ENCODE measurements at regions not wholly inside any gene's neighbourhood (a gene's known extent, or its start where the extent isn't known, plus 50 kb on each side); places are given as distances from the start of the nearest gene placed in this dataset.

- WGBS, 2 donors = 92 to 97% methylated on average over 33 of the region's 33 CpGs
- peaks cover 0 to 1% (median 0%) of the 10 kb centered on the region in 4 donors for H3K9me3 ChIP-seq
- H3K36me3 ChIP-seq = no peaks in the 10 kb centered on the region
- no peak overlapping the region for H3K27ac ChIP-seq
- no peak overlapping the region for H3K4me3 ChIP-seq
- TF ChIP-seq EP300 (IDR thresholded peaks at IDR 0.05) (no peak), POLR2AphosphoS5 (IDR thresholded peaks at IDR 0.05) (no peak), POLR2A (IDR thresholded peaks at IDR 0.05) (no peak)
- TF ChIP-seq, protein P1, sequence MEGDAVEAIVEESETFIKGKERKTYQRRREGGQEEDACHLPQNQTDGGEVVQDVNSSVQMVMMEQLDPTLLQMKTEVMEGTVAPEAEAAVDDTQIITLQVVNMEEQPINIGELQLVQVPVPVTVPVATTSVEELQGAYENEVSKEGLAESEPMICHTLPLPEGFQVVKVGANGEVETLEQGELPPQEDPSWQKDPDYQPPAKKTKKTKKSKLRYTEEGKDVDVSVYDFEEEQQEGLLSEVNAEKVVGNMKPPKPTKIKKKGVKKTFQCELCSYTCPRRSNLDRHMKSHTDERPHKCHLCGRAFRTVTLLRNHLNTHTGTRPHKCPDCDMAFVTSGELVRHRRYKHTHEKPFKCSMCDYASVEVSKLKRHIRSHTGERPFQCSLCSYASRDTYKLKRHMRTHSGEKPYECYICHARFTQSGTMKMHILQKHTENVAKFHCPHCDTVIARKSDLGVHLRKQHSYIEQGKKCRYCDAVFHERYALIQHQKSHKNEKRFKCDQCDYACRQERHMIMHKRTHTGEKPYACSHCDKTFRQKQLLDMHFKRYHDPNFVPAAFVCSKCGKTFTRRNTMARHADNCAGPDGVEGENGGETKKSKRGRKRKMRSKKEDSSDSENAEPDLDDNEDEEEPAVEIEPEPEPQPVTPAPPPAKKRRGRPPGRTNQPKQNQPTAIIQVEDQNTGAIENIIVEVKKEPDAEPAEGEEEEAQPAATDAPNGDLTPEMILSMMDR (IDR thresholded peaks at IDR 0.05) = no peak
- no peaks in the 10 kb centered on the region for H3K27me3 ChIP-seq
- DNase-seq = no peak
- no peaks in the 10 kb centered on the region for H3K4me1 ChIP-seq
- intact Hi-C loops (cut with DNase I) = no loop called here
These were observed 52.2 kb upstream of the RCOR3 start for GRCh38 chr1:211206981-211207380.

GRCh38 chr1:211200311-211200710 lies 58.9 kb upstream of the RCOR3 start:
- Histone ChIP-seq H3K4me1 (no peaks in the 10 kb centered on the region), H3K36me3 (no peaks in the 10 kb centered on the region), H3K27ac (no peak overlapping the region), H3K4me3 (no peak overlapping the region), H3K27me3 (no peaks in the 10 kb centered on the region), H3K9me3 (no peaks in the 10 kb centered on the region)
- TF ChIP-seq, protein P1 (IDR thresholded peaks at IDR 0.05) = no peak
- TF ChIP-seq POLR2A (IDR thresholded peaks at IDR 0.05) (no peak), POLR2AphosphoS5 (IDR thresholded peaks at IDR 0.05) (no peak), EP300 (IDR thresholded peaks at IDR 0.05) (no peak)
- intact Hi-C loops (cut with DNase I) = no loop called here
- DNase-seq = no peak
- WGBS, 2 donors = 76 to 83% methylated on average over 5 of the region's 5 CpGs

DNA sequence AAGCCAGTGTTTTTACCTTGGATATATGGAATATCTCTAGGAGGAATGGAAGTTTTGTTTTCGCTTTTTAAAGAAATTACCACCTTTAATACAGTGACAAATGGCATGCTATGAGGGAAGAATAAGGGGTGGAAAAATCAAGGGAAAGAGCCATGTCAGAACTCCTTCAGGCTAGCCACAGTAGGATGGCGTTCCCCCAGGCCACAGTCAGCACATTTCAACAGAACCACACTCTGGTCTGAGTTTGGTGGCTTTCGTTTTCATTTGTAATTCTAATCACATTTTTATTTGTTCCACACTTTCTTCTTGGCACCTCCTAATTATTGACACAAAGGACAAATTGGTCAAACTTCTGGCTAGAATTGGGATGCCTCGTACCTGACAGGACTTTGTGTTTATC lies 60.3 kb upstream of the RCOR3 start:
- intact Hi-C loops (cut with DNase I) = no loop called here
- H3K27me3 ChIP-seq = no peaks in the 10 kb centered on the region
- no peaks in the 10 kb centered on the region for H3K36me3 ChIP-seq
- TF ChIP-seq POLR2A (IDR thresholded peaks at IDR 0.05) (no peak), POLR2AphosphoS5 (IDR thresholded peaks at IDR 0.05) (no peak), EP300 (IDR thresholded peaks at IDR 0.05) (no peak)
- TF ChIP-seq, protein P1 (IDR thresholded peaks at IDR 0.05) = no peak
- WGBS, 2 donors = 56 to 69% methylated on average over 4 of the region's 4 CpGs
- no peaks in the 10 kb centered on the region for H3K9me3 ChIP-seq
- no peak overlapping the region for H3K4me3 ChIP-seq
- H3K4me1 ChIP-seq = no peaks in the 10 kb centered on the region
- no peak overlapping the region for H3K27ac ChIP-seq
- no peak for DNase-seq

GRCh38 chr1:211198111-211198510 lies 61.1 kb upstream of the RCOR3 start:
- 78 to 84% methylated on average over 4 of the region's 4 CpGs for whole genome bisulfite sequencing, 2 donors
- TF ChIP-seq, protein P1 (IDR thresholded peaks at IDR 0.05) = no peak
- TF ChIP-seq POLR2AphosphoS5 (IDR thresholded peaks at IDR 0.05) (no peak), EP300 (IDR thresholded peaks at IDR 0.05) (no peak), POLR2A (IDR thresholded peaks at IDR 0.05) (no peak)
- DNase-seq = no peak
- no peak overlapping the region for H3K4me3 ChIP-seq
- no peaks in the 10 kb centered on the region for H3K4me1 ChIP-seq
- H3K9me3 ChIP-seq = no peaks in the 10 kb centered on the region
- H3K36me3 ChIP-seq = no peaks in the 10 kb centered on the region
- intact Hi-C loops (cut with DNase I) = no loop called here
- no peak overlapping the region for H3K27ac ChIP-seq
- no peaks in the 10 kb centered on the region for H3K27me3 ChIP-seq

DNA sequence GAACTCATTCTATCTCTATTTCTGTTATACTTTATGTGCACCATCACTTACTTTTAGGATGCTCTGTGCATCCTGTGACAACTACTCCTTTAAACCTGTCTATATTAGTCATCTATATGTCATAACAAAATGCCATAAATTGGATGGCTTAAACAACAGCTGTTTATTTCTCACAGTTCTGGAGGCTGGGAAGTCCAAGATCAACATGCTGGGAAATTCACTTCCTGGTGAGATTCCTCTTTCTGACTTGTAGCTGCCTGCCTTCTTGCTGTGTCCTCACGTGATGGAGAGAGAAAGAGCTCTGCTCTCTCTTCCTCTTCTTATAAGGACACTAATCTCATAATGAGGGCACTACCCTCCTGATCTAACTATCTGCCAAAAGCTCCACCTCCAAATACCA lies 62.3 kb upstream of the RCOR3 start:
- no peak for DNase-seq
- no peak overlapping the region for H3K4me3 ChIP-seq
- WGBS, 2 donors = 69 to 75% methylated on average over 1 of the region's 1 CpG
- H3K27me3 ChIP-seq = no peaks in the 10 kb centered on the region
- H3K36me3 ChIP-seq = no peaks in the 10 kb centered on the region
- no peaks in the 10 kb centered on the region for H3K4me1 ChIP-seq
- intact Hi-C loops (cut with DNase I) = no loop called here
- TF ChIP-seq EP300 (IDR thresholded peaks at IDR 0.05) = no peak
- TF ChIP-seq POLR2AphosphoS5 (IDR thresholded peaks at IDR 0.05) = no peak
- no peak for TF ChIP-seq POLR2A (IDR thresholded peaks at IDR 0.05)
- TF ChIP-seq, protein P1 (IDR thresholded peaks at IDR 0.05) = no peak
- H3K9me3 ChIP-seq = no peaks in the 10 kb centered on the region
- H3K27ac ChIP-seq = no peak overlapping the region
